Endometrium (tissue), 2 donors: ENCODE measurements at regions not wholly inside any gene's neighbourhood (a gene's known extent, or its start where the extent isn't known, plus 50 kb on each side); places are given as distances from the start of the nearest gene placed in this dataset.
"Not testable (repeated sequence)": the region's sequence is repeated elsewhere in the genome, so short reads cannot be mapped to it uniquely, and the experiment has no call there.

Experiments
- FAIRE-seq: peaks from 2 replicates; lab custom pipeline; 2012; peaks lifted over from hg19 to GRCh38; lab: Jason Lieb, UNC
- donor health status: control.
- donor health status: control.

GRCh38 chr2:184004948-184005672, 593.2 kb upstream of the ZNF804A start:
- FAIRE-seq, result no peak

GRCh38 chr2:184006998-184007397, 591.3 kb upstream of the ZNF804A start:
- FAIRE-seq, result no peak

GRCh38 chr2:184026961-184027360, 571.4 kb upstream of the ZNF804A start:
- FAIRE-seq, result no peak

- no peak for FAIRE-seq
These were observed 568.1 kb upstream of the ZNF804A start for GRCh38 chr2:184030245-184030644.

GRCh38 chr2:184030989-184031388, 567.3 kb upstream of the ZNF804A start:
- FAIRE-seq, result no peak

GRCh38 chr2:184031402-184032147, 566.8 kb upstream of the ZNF804A start:
- no peak for FAIRE-seq

GRCh38 chr2:184032983-184033382, 565.3 kb upstream of the ZNF804A start:
- FAIRE-seq, result no peak

GRCh38 chr2:184037273-184037672, 561.1 kb upstream of the ZNF804A start:
- no peak for FAIRE-seq

GRCh38 chr2:184039493-184039892, 558.8 kb upstream of the ZNF804A start:
- no peak for FAIRE-seq

- FAIRE-seq, result no peak
These were observed 558.1 kb upstream of the ZNF804A start for GRCh38 chr2:184040230-184040629.

- FAIRE-seq, result no peak
These were observed 557.3 kb upstream of the ZNF804A start for GRCh38 chr2:184041077-184041476.

GRCh38 chr2:184041777-184042176, 556.6 kb upstream of the ZNF804A start:
- no peak for FAIRE-seq

- FAIRE-seq, result no peak
These were observed 550.8 kb upstream of the ZNF804A start for GRCh38 chr2:184047536-184047935.

- no peak for FAIRE-seq
These were observed 548.8 kb upstream of the ZNF804A start for GRCh38 chr2:184049566-184049965.

GRCh38 chr2:184053326-184053725, 545.0 kb upstream of the ZNF804A start:
- no peak for FAIRE-seq

- not testable (repeated sequence) for FAIRE-seq
These were observed 543.9 kb upstream of the ZNF804A start for GRCh38 chr2:184054419-184054818.

- FAIRE-seq, result no peak
These were observed 540.4 kb upstream of the ZNF804A start for GRCh38 chr2:184057910-184058309.

- FAIRE-seq, result not testable (repeated sequence)
These were observed 538.1 kb upstream of the ZNF804A start for GRCh38 chr2:184060268-184060667.

GRCh38 chr2:184067502-184067901, 530.8 kb upstream of the ZNF804A start:
- no peak for FAIRE-seq

- no peak for FAIRE-seq
These were observed 525.9 kb upstream of the ZNF804A start for GRCh38 chr2:184072470-184072869.

- FAIRE-seq, result no peak
These were observed 519.8 kb upstream of the ZNF804A start for GRCh38 chr2:184078496-184078895.

GRCh38 chr2:184091456-184091855, 506.9 kb upstream of the ZNF804A start:
- no peak for FAIRE-seq

GRCh38 chr2:184113696-184114403, 484.5 kb upstream of the ZNF804A start:
- no peak for FAIRE-seq
